ENCODE measurements at regions not wholly inside any gene's neighbourhood (a gene's known extent, or its start where the extent isn't known, plus 50 kb on each side); places are given as distances from the start of the nearest gene placed in this dataset.

DNA sequence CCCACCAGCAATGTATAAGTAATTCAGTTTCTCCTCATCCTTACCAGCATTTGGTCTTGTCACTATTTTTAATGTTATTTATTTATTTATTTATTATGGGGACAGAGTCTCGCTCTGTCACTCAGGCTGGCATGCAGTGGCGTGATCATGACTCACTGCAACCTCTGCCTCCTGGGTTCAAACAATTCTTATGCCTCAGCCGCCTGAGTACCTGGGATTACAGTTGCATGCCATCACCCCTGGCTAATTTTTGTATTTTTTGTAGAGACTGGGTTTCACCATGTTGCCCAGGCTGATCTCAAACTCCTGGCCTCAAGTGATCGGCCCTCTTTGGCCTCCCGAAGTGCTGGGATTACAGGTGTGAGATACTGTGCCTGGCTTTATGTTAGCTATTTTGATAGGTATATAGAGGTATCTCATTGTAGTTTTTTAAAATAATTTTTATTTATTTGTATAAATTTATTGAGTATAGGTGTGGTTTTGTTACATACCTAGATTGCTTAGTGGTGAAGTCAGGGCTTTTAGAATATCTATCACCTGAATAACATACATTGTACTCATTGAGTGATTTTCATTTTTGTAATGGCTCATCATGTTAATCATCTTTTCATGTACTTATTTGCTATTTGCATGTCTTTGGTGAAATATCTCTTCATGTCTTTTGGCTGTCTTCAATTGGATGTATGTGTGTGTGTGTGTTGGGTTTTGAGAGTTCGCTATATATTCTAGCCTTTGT lies 53.3 kb downstream of the TANC2 start:
- intact Hi-C loops (cut with DNase I) = no loop called here
- H3K27ac ChIP-seq = no peak overlapping the region
- TF ChIP-seq CTCF (IDR thresholded peaks at IDR 0.05) (no peak), POLR2A (IDR thresholded peaks at IDR 0.05) (no peak), EP300 (IDR thresholded peaks at IDR 0.05) (no peak)
- 98 to 99% (median 98%) methylated on average over 6 of the region's 6 CpGs for whole genome bisulfite sequencing, 3 donors
- no peaks in the 10 kb centered on the region for H3K4me1 ChIP-seq (ENCODE audit: insufficient read depth)
- no peaks in the 10 kb centered on the region for H3K36me3 ChIP-seq
- H3K4me3 ChIP-seq = no peak overlapping the region
- H3K27me3 ChIP-seq = no peaks in the 10 kb centered on the region
- DNase-seq = no peak
- no peaks in the 10 kb centered on the region for H3K9me3 ChIP-seq

DNA sequence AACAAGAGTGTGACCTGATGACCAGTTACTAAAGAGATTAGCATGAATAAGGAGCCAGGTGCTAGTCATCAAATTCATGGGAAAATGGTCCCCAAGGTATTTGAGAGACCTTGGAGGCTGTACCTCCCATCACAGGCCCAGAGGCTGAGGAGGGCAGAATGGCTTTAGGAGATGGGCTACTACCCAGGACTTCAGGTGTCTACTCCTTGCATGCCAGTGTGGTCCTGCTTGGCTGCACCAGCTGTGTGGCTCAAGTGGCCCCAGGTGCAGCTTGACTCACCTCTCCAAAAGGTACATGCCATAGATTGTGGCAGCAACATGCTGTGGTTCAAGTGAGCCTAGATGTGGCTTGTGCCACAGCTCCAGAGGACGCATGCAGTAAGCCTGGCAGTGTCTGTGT lies 56.5 kb downstream of the TANC2 start:
- Histone ChIP-seq H3K9me3 (no peaks in the 10 kb centered on the region), H3K27me3 (no peaks in the 10 kb centered on the region), H3K36me3 (no peaks in the 10 kb centered on the region), H3K4me3 (no peak overlapping the region), H3K4me1 (ENCODE audit: insufficient read depth) (no peaks in the 10 kb centered on the region), H3K27ac (no peak overlapping the region)
- no peak for DNase-seq
- intact Hi-C loops (cut with DNase I) = no loop called here
- WGBS, 3 donors = 94 to 100% (median 97%) methylated on average over 1 of the region's 1 CpG
- TF ChIP-seq EP300 (IDR thresholded peaks at IDR 0.05) (no peak), POLR2A (IDR thresholded peaks at IDR 0.05) (no peak), CTCF (IDR thresholded peaks at IDR 0.05) (no peak)

- Histone ChIP-seq H3K27me3 (no peaks in the 10 kb centered on the region), H3K27ac (no peak overlapping the region), H3K4me1 (ENCODE audit: insufficient read depth) (no peaks in the 10 kb centered on the region), H3K36me3 (no peaks in the 10 kb centered on the region), H3K4me3 (no peak overlapping the region), H3K9me3 (no peaks in the 10 kb centered on the region)
- DNase-seq = no peak
- WGBS, 3 donors = 92 to 95% (median 93%) methylated on average over 2 of the region's 2 CpGs
- TF ChIP-seq EP300 (IDR thresholded peaks at IDR 0.05) (no peak), POLR2A (IDR thresholded peaks at IDR 0.05) (no peak), CTCF (IDR thresholded peaks at IDR 0.05) (no peak)
- intact Hi-C loops (cut with DNase I) = no loop called here
These were observed 57.0 kb downstream of the TANC2 start for GRCh38 chr17:63023049-63023448.

- Histone ChIP-seq H3K27me3 (no peaks in the 10 kb centered on the region), H3K4me3 (no peak overlapping the region), H3K36me3 (no peaks in the 10 kb centered on the region), H3K27ac (no peak overlapping the region), H3K4me1 (ENCODE audit: insufficient read depth) (no peaks in the 10 kb centered on the region), H3K9me3 (no peaks in the 10 kb centered on the region)
- DNase-seq = no peak
- intact Hi-C loops (cut with DNase I) = no loop called here
- TF ChIP-seq EP300 (IDR thresholded peaks at IDR 0.05) (no peak), CTCF (IDR thresholded peaks at IDR 0.05) (no peak), POLR2A (IDR thresholded peaks at IDR 0.05) (no peak)
- WGBS, 3 donors = 93 to 95% (median 93%) methylated on average over 4 of the region's 4 CpGs
These were observed 58.2 kb downstream of the TANC2 start for GRCh38 chr17:63024201-63024600.

Measured in ovary (tissue), 7 donors.